Neural cell (in vitro differentiated cells): ENCODE measurements at regions not wholly inside any gene's neighbourhood (a gene's known extent, or its start where the extent isn't known, plus 50 kb on each side); places are given as distances from the start of the nearest gene placed in this dataset.

Experiments used
- H2AFZ ChIP-seq: fragments of 200-600, 300-800 bp; sonication (generic), shearing (Covaris generic); 2 replicates; pipeline ENCODE4 v1.6.0; 2014; ENCODE audit warnings: low read depth, mild to moderate bottlenecking, antibody characterized with exemption, low read length, moderate library complexity
- H3F3A ChIP-seq: fragments of 200-600 bp; shearing (Covaris generic); 2 replicates; pipeline ENCODE4 v1.6.1; 2016; ENCODE audit warnings: mild to moderate bottlenecking, moderate library complexity, mixed read lengths, antibody characterized with exemption, low read length; ENCODE audit not compliant: insufficient read depth, poor library complexity, severe bottlenecking
- H3K27ac ChIP-seq: fragments of 200-600, 300-800 bp; sonication (generic), shearing (Covaris generic); 2 replicates; pipeline ENCODE4 v1.5.1; 2014; ENCODE audit warnings: mild to moderate bottlenecking, low read length, moderate library complexity
- H3K27me3 ChIP-seq: fragments of 300-800, 200-600 bp; sonication (generic), shearing (Covaris generic); 2 replicates; pipeline ENCODE4 v1.6.0; 2014; ENCODE audit warnings: mild to moderate bottlenecking, low read depth, low read length, moderate library complexity; ENCODE audit not compliant: insufficient read depth
- H3K36me3 ChIP-seq: fragments of 300-800, 200-600 bp; sonication (generic), shearing (Covaris generic); 2 replicates; pipeline ENCODE4 v1.5.1; 2014; ENCODE audit warnings: mild to moderate bottlenecking, antibody characterized with exemption, low read length, moderate library complexity; ENCODE audit not compliant: insufficient read depth
- H3K4me2 ChIP-seq: fragments of 300-800, 200-600 bp; sonication (generic), shearing (Covaris generic); 2 replicates; pipeline ENCODE4 v1.6.0; 2014; ENCODE audit warnings: mild to moderate bottlenecking, low read length
- H3K4me3 ChIP-seq: fragments of 300-800, 200-600 bp; sonication (generic), shearing (Covaris generic); 2 replicates; pipeline ENCODE4 v1.5.1; 2014; ENCODE audit warnings: mild to moderate bottlenecking, low read length, moderate library complexity
- H3K79me2 ChIP-seq: fragments of 200-600 bp; shearing (Covaris generic); replicated peaks from 2 replicates; pipeline ENCODE4 v1.6.0; 2014; ENCODE audit warnings: mild to moderate bottlenecking, low read length, moderate library complexity; ENCODE audit not compliant: insufficient read depth
- H3K9ac ChIP-seq: fragments of 300-800, 200-600 bp; sonication (generic), shearing (Covaris generic); 2 replicates; pipeline ENCODE4 v1.6.1; 2016; ENCODE audit warnings: mild to moderate bottlenecking, low read length, mixed read lengths
- H3K9me2 ChIP-seq: fragments of 200-600 bp; shearing (Covaris generic); 2 replicates; pipeline ENCODE4 v1.6.1; 2016; ENCODE audit warnings: mild to moderate bottlenecking, low read length, mixed read lengths; ENCODE audit not compliant: insufficient read depth
- H3K9me3 ChIP-seq: fragments of 200-600, 300-800 bp; sonication (generic), shearing (Covaris generic); 2 replicates; pipeline ENCODE4 v1.6.1; 2016; ENCODE audit warnings: mild to moderate bottlenecking, mixed run types, low read length, moderate library complexity, mixed read lengths
- H4K20me1 ChIP-seq: fragments of 200-600 bp; shearing (Covaris generic); 2 replicates; pipeline ENCODE4 v1.6.1; 2016; ENCODE audit warnings: mild to moderate bottlenecking, mixed run types; ENCODE audit not compliant: insufficient read depth
- CTCF ChIP-seq: fragments of 450-650 bp; IDR thresholded peaks from 2 replicates; pipeline ENCODE4 v1.5.1; 2014; ENCODE audit warnings: antibody characterized with exemption, mild to moderate bottlenecking, moderate library complexity; ENCODE audit not compliant: poor library complexity, severe bottlenecking
- EP300 ChIP-seq: fragments of 450-650 bp; conservative IDR thresholded peaks from 2 replicates; pipeline ENCODE4 v1.6.1; 2014; ENCODE audit warnings: antibody characterized with exemption, mild to moderate bottlenecking, moderate library complexity; ENCODE audit not compliant: poor library complexity, severe bottlenecking
- EZH2 ChIP-seq: fragments of 200-600, 300-800 bp; shearing (Covaris generic), sonication (generic); IDR thresholded peaks from 2 replicates; pipeline ENCODE4 v1.6.1; 2014; ENCODE audit warnings: antibody characterized with exemption, low read length, borderline replicate concordance, mild to moderate bottlenecking; ENCODE audit not compliant: insufficient read depth, poor library complexity, severe bottlenecking
- MXI1 ChIP-seq: fragments of 450-650 bp; conservative IDR thresholded peaks from 2 replicates; pipeline ENCODE4 v1.6.1; 2014; ENCODE audit warnings: antibody characterized with exemption, mild to moderate bottlenecking; ENCODE audit not compliant: poor library complexity, severe bottlenecking
- POLR2AphosphoS5 ChIP-seq: IDR thresholded peaks from 2 replicates; pipeline ENCODE4 v1.6.1; 2012
- RAD21 ChIP-seq: fragments of 450-650 bp; conservative IDR thresholded peaks from 2 replicates; pipeline ENCODE4 v1.6.1; 2014; ENCODE audit warnings: antibody characterized with exemption, mild to moderate bottlenecking, moderate library complexity
- SMC3 ChIP-seq: fragments of 450-650 bp; conservative IDR thresholded peaks from 2 replicates; pipeline ENCODE4 v1.6.1; 2014; ENCODE audit warnings: antibody characterized with exemption, mild to moderate bottlenecking, moderate library complexity; ENCODE audit not compliant: poor library complexity
- TAF1 ChIP-seq: IDR thresholded peaks from 2 replicates; pipeline ENCODE4 v1.6.1; 2012; ENCODE audit warnings: low read depth
- TF ChIP-seq, protein P1 (sequence below): IDR thresholded peaks from 2 replicates; pipeline ENCODE4 v1.6.1; 2012; ENCODE audit warnings: borderline replicate concordance

- H3K27me3 ChIP-seq = no peaks in the 10 kb centered on the region
- no peak overlapping the region for H3K9ac ChIP-seq
- no peak for TF ChIP-seq EZH2
- TF ChIP-seq TAF1 = no peak
- no peak for TF ChIP-seq POLR2AphosphoS5
- TF ChIP-seq CTCF = peak; percentile 63
- TF ChIP-seq, protein P1, sequence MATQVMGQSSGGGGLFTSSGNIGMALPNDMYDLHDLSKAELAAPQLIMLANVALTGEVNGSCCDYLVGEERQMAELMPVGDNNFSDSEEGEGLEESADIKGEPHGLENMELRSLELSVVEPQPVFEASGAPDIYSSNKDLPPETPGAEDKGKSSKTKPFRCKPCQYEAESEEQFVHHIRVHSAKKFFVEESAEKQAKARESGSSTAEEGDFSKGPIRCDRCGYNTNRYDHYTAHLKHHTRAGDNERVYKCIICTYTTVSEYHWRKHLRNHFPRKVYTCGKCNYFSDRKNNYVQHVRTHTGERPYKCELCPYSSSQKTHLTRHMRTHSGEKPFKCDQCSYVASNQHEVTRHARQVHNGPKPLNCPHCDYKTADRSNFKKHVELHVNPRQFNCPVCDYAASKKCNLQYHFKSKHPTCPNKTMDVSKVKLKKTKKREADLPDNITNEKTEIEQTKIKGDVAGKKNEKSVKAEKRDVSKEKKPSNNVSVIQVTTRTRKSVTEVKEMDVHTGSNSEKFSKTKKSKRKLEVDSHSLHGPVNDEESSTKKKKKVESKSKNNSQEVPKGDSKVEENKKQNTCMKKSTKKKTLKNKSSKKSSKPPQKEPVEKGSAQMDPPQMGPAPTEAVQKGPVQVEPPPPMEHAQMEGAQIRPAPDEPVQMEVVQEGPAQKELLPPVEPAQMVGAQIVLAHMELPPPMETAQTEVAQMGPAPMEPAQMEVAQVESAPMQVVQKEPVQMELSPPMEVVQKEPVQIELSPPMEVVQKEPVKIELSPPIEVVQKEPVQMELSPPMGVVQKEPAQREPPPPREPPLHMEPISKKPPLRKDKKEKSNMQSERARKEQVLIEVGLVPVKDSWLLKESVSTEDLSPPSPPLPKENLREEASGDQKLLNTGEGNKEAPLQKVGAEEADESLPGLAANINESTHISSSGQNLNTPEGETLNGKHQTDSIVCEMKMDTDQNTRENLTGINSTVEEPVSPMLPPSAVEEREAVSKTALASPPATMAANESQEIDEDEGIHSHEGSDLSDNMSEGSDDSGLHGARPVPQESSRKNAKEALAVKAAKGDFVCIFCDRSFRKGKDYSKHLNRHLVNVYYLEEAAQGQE = no peak
- TF ChIP-seq SMC3 = peak; percentile 62
- no peak for TF ChIP-seq EP300
- no peak for TF ChIP-seq MXI1
- peak; percentile 64 for TF ChIP-seq RAD21
- H3K4me3 ChIP-seq = no peak overlapping the region
- no peaks in the 10 kb centered on the region for H3K9me2 ChIP-seq
- H3K36me3 ChIP-seq = no peaks in the 10 kb centered on the region
- no peaks in the 10 kb centered on the region for H3K9me3 ChIP-seq
- H3K27ac ChIP-seq = no peak overlapping the region
- H3F3A ChIP-seq = no peaks in the 10 kb centered on the region
- H3K4me2 ChIP-seq = no peak overlapping the region
- no peaks in the 10 kb centered on the region for H3K79me2 ChIP-seq
- no peaks in the 10 kb centered on the region for H4K20me1 ChIP-seq
- H2AFZ ChIP-seq = no peak overlapping the region
Measured at GRCh38 chr4:175947117-175947722, 118.4 kb upstream of the WDR17 start.

GRCh38 chr4:175951794-175952193 is 113.8 kb upstream of the WDR17 start:
- TF ChIP-seq MXI1 = no peak
- no peak for TF ChIP-seq CTCF
- TF ChIP-seq POLR2AphosphoS5 = no peak
- H3K27me3 ChIP-seq = no peaks in the 10 kb centered on the region
- no peak overlapping the region for H3K27ac ChIP-seq
- no peaks in the 10 kb centered on the region for H3F3A ChIP-seq
- H3K9ac ChIP-seq = no peak overlapping the region
- H3K4me3 ChIP-seq = no peak overlapping the region
- no peaks in the 10 kb centered on the region for H3K36me3 ChIP-seq
- no peaks in the 10 kb centered on the region for H3K9me2 ChIP-seq
- H4K20me1 ChIP-seq = no peaks in the 10 kb centered on the region
- no peaks in the 10 kb centered on the region for H3K79me2 ChIP-seq
- H3K9me3 ChIP-seq = no peaks in the 10 kb centered on the region
- H2AFZ ChIP-seq = no peak overlapping the region
- H3K4me2 ChIP-seq = no peak overlapping the region
